Activated naive CD8-positive, alpha-beta T cell treated with anti-CD3 and anti-CD28 coated beads for 36 hours (primary cell): ENCODE measurements at regions not wholly inside any gene's neighbourhood (a gene's known extent, or its start where the extent isn't known, plus 50 kb on each side); places are given as distances from the start of the nearest gene placed in this dataset.
"Not testable (repeated sequence)": the region's sequence is repeated elsewhere in the genome, so short reads cannot be mapped to it uniquely, and the experiment has no call there.

Experiments used
- DNase-seq: peaks from one replicate; pipeline ENCODE4 v3.0.0; 2021
- H3K27ac Mint-ChIP-seq: one replicate; pipeline ENCODE4 v1.8.0; 2022; ENCODE audit warnings: mild to moderate bottlenecking, moderate library complexity, mixed read lengths
- H3K27me3 Mint-ChIP-seq: one replicate; pipeline ENCODE4 v1.8.0; 2022; ENCODE audit warnings: mild to moderate bottlenecking, mixed read lengths
- H3K36me3 Mint-ChIP-seq: one replicate; pipeline ENCODE4 v1.8.0; 2021; ENCODE audit warnings: mild to moderate bottlenecking, mixed read lengths
- H3K4me1 Mint-ChIP-seq: one replicate; pipeline ENCODE4 v1.8.0; 2021; ENCODE audit warnings: mixed read lengths
- H3K4me3 Mint-ChIP-seq: one replicate; pipeline ENCODE4 v1.8.0; 2022; ENCODE audit warnings: mild to moderate bottlenecking, moderate library complexity, mixed read lengths
- H3K9me3 Mint-ChIP-seq: one replicate; pipeline ENCODE4 v1.8.0; 2022; ENCODE audit warnings: mixed read lengths

GRCh38 chr1:211890091-211890995, 59.8 kb upstream of the LPGAT1 start:
- H3K9me3 Mint-ChIP-seq, DNase-seq, H3K27me3 Mint-ChIP-seq, H3K36me3 Mint-ChIP-seq: not testable (repeated sequence)
- Mint-ChIP-seq H3K4me3 (peak overlapping the region; percentile 37), H3K4me1 (peaks cover 10% of the 10 kb centered on the region), H3K27ac (peak overlapping the region; percentile 67)

GRCh38 chr1:211889307-211890090, 58.9 kb upstream of the LPGAT1 start:
- DNase-seq, H3K4me3 Mint-ChIP-seq, H3K27me3 Mint-ChIP-seq, H3K36me3 Mint-ChIP-seq, H3K9me3 Mint-ChIP-seq, H3K27ac Mint-ChIP-seq: not testable (repeated sequence)
- H3K4me1 Mint-ChIP-seq: peaks cover 10% of the 10 kb centered on the region

GRCh38 chr1:211886551-211886950, 56.0 kb upstream of the LPGAT1 start:
- no peak for DNase-seq
- Mint-ChIP-seq H3K36me3 (peaks cover 5% of the 10 kb centered on the region), H3K4me3 (no peak overlapping the region), H3K27me3 (no peaks in the 10 kb centered on the region), H3K27ac (no peak overlapping the region), H3K9me3 (peaks cover 7% of the 10 kb centered on the region), H3K4me1 (peaks cover 18% of the 10 kb centered on the region)

GRCh38 chr1:211885747-211886522, 55.4 kb upstream of the LPGAT1 start:
- H3K4me3 Mint-ChIP-seq: no peak overlapping the region
- H3K36me3 Mint-ChIP-seq: peaks cover 5% of the 10 kb centered on the region
- H3K27ac Mint-ChIP-seq: no peak overlapping the region
- H3K4me1 Mint-ChIP-seq: peaks cover 18% of the 10 kb centered on the region
- H3K27me3 Mint-ChIP-seq: no peaks in the 10 kb centered on the region
- peaks cover 11% of the 10 kb centered on the region for H3K9me3 Mint-ChIP-seq
- DNase-seq: no peak

GRCh38 chr1:211882381-211883004, 51.9 kb upstream of the LPGAT1 start:
- Mint-ChIP-seq H3K36me3 (no peaks in the 10 kb centered on the region), H3K4me3 (no peak overlapping the region)

More at GRCh38 chr1:211882381-211883004, 51.9 kb upstream of the LPGAT1 start:
- H3K27ac Mint-ChIP-seq: peak overlapping the region; percentile 5
- no peak for DNase-seq
- no peaks in the 10 kb centered on the region for H3K27me3 Mint-ChIP-seq
- H3K9me3 Mint-ChIP-seq: peaks cover 8% of the 10 kb centered on the region
- H3K4me1 Mint-ChIP-seq: peaks cover 10% of the 10 kb centered on the region
